ENCODE measurements at regions not wholly inside any gene's neighbourhood (a gene's known extent, or its start where the extent isn't known, plus 50 kb on each side); places are given as distances from the start of the nearest gene placed in this dataset.

GRCh38 chr6:14822679-14823078 is 423.2 kb upstream of the JARID2 start (continued):
- TF ChIP-seq PRDM15 (CRISPR knock-in tag; IDR thresholded peaks at IDR 0.05) (no peak), ATF1 (CRISPR knock-in tag; IDR thresholded peaks at IDR 0.05) (no peak), SOX15 (CRISPR knock-in tag; IDR thresholded peaks at IDR 0.05) (no peak), ZNF416 (CRISPR knock-in tag; IDR thresholded peaks at IDR 0.05) (no peak)

- Mint-ChIP-seq H3K27ac (peak overlapping the region; percentile 99), H3K9me3 (peaks cover 7% of the 10 kb centered on the region), H3K36me3 (peaks cover 5% of the 10 kb centered on the region; the same call in 1 of the 2 replicates), H3K27me3 (ENCODE audit: low read depth) (no peaks in the 10 kb centered on the region; the same call in 1 of the 2 replicates), H3K4me1 (peaks cover 76% of the 10 kb centered on the region), H3K4me3 (no peak overlapping the region)
- ATAC-seq (peak; percentile 28), DNase-seq (ENCODE audit: low spot score) (no peak)
- CTCF ChIA-PET = interaction anchor here (0.7 kb wide), 1 partner anchor 49 kb away, joined by 4 read pairs; no protein-coding TSS in a partner anchor
- POLR2A ChIA-PET = interaction anchor here (0.5 kb wide), 1 partner anchor 302 kb away, joined by 6 read pairs; no protein-coding TSS in a partner anchor
- TF ChIP-seq SP1 (CRISPR knock-in tag; conservative IDR thresholded peaks at IDR 0.05) (no peak), SMAD4 (CRISPR knock-in tag; IDR thresholded peaks at IDR 0.05) (no peak), FOXP4 (CRISPR knock-in tag; IDR thresholded peaks at IDR 0.05) (no peak), ZNF138 (CRISPR knock-in tag; conservative IDR thresholded peaks at IDR 0.05) (no peak), ESRRA (CRISPR knock-in tag; IDR thresholded peaks at IDR 0.05; ENCODE audit: borderline replicate concordance) (no peak), TEAD4 (CRISPR knock-in tag; IDR thresholded peaks at IDR 0.05) (no peak), HMGXB4 (CRISPR knock-in tag; IDR thresholded peaks at IDR 0.05) (no peak)
Measured at GRCh38 chr6:14824060-14824459, 421.8 kb upstream of the JARID2 start.

- Mint-ChIP-seq H3K27ac (peak overlapping the region; percentile 99), H3K36me3 (peaks cover 5% of the 10 kb centered on the region; the same call in 1 of the 2 replicates), H3K4me1 (peaks cover 70% of the 10 kb centered on the region), H3K27me3 (ENCODE audit: low read depth) (peaks cover 3% of the 10 kb centered on the region; the same call in 1 of the 2 replicates), H3K9me3 (peaks cover 7% of the 10 kb centered on the region), H3K4me3 (peak overlapping the region; percentile 17)
- CTCF ChIA-PET = no interaction called here
- ATAC-seq (peak; percentile 58), DNase-seq (ENCODE audit: low spot score) (no peak)
- POLR2A ChIA-PET = interaction anchor here (0.5 kb wide), 1 partner anchor 301 kb away, joined by 6 read pairs; no protein-coding TSS in a partner anchor
- TF ChIP-seq ATF2 (CRISPR knock-in tag; IDR thresholded peaks at IDR 0.05; ENCODE audit: borderline replicate concordance, low read depth) (no peak), OVOL2 (CRISPR knock-in tag; IDR thresholded peaks at IDR 0.05; ENCODE audit: borderline replicate concordance) (no peak), NFYB (CRISPR knock-in tag; conservative IDR thresholded peaks at IDR 0.05; ENCODE audit: low read depth) (no peak), HMGXB4 (CRISPR knock-in tag; IDR thresholded peaks at IDR 0.05) (no peak), ZMAT4 (CRISPR knock-in tag; IDR thresholded peaks at IDR 0.05) (no peak), CDX4 (CRISPR knock-in tag; IDR thresholded peaks at IDR 0.05; ENCODE audit: borderline replicate concordance) (no peak), EMX1 (CRISPR knock-in tag; IDR thresholded peaks at IDR 0.05) (no peak), USF1 (CRISPR knock-in tag; IDR thresholded peaks at IDR 0.05) (no peak), GTF2I (CRISPR knock-in tag; conservative IDR thresholded peaks at IDR 0.05) (no peak)
Measured at GRCh38 chr6:14824484-14825275, 421.2 kb upstream of the JARID2 start.
